Endothelial cell of umbilical vein (primary cell): ENCODE measurements at regions not wholly inside any gene's neighbourhood (a gene's known extent, or its start where the extent isn't known, plus 50 kb on each side); places are given as distances from the start of the nearest gene placed in this dataset.

Experiments used
- BruUV-seq: library from RNA; stranded (reverse); fragments of 400-500 nt; replicated peaks from 2 replicates; lab custom pipeline; 2021; lab: Mats Ljungman, UMichigan
- CTCF ChIA-PET: fragments of 300-600, 350-600 bp; sonication (Branson Sonifier 250); formaldehyde crosslinking; loops from one replicate; lab custom pipeline; 2021; ENCODE audit warnings: antibody characterized with exemption, inconsistent platforms; lab: Charles Lee
- POLR2A ChIA-PET: fragments of 300-600, 350-600 bp; sonication (Branson Sonifier 250); formaldehyde crosslinking; loops from one replicate; lab custom pipeline; 2021; ENCODE audit warnings: antibody characterized with exemption, inconsistent platforms; lab: Charles Lee
- DNase-seq: peaks from one replicate; pipeline ENCODE4 v3.0.0-alpha.2; 2011; ENCODE audit warnings: low read depth, low spot score
- FAIRE-seq: peaks from 2 replicates; lab custom pipeline; 2011; peaks lifted over from hg19 to GRCh38; lab: Jason Lieb, UNC
- H2AFZ ChIP-seq: 2 replicates; pipeline ENCODE4 v1.6.0; 2012; ENCODE audit warnings: low read depth, low read length, control low read depth, inconsistent platforms
- H3K27ac ChIP-seq: 2 replicates; pipeline ENCODE4 v1.5.1; 2011; ENCODE audit warnings: low read depth, mild to moderate bottlenecking, control low read depth, low read length, moderate library complexity; ENCODE audit not compliant: insufficient read depth
- H3K27me3 ChIP-seq, 2 experiments: 2 replicates each; pipeline versions ENCODE4 v1.6.0 to v1.6.1; 2011; ENCODE audit warnings: low read length in 2 of 2, mixed read lengths in 1 of 2; ENCODE audit not compliant: control insufficient read depth in 2 of 2, insufficient read depth in 2 of 2
- H3K36me3 ChIP-seq, 2 experiments: 2 replicates in 1 of 2; 3 replicates in 1 of 2; pipeline ENCODE4 v1.5.1; 2011; ENCODE audit warnings: low read length in 2 of 2, mild to moderate bottlenecking in 1 of 2, moderate library complexity in 1 of 2; ENCODE audit not compliant: control insufficient read depth in 2 of 2, insufficient read depth in 2 of 2; ENCODE audit errors: extremely low read depth in 1 of 2
- H3K4me1 ChIP-seq: 3 replicates; pipeline ENCODE4 v1.5.1; 2011; ENCODE audit warnings: mild to moderate bottlenecking, low read length; ENCODE audit not compliant: control insufficient read depth, insufficient read depth; ENCODE audit errors: extremely low read depth
- H3K4me2 ChIP-seq: 2 replicates; pipeline ENCODE4 v1.6.1; 2011; ENCODE audit warnings: low read length, control low read depth, mixed read lengths; ENCODE audit not compliant: insufficient read depth
- H3K4me3 ChIP-seq, 3 experiments: fragments of 200-600 bp in 1 of 3; sonication (generic), shearing (Covaris generic) in 1 of 3; replicated peaks in 1 of 3; 2 replicates each; pipeline ENCODE4 v1.5.1; 2011 to 2016; ENCODE audit warnings: control low read depth in 3 of 3, low read length in 3 of 3, mild to moderate bottlenecking in 2 of 3, inconsistent platforms in 1 of 3, low read depth in 1 of 3, moderate library complexity in 1 of 3; ENCODE audit not compliant: insufficient read depth in 1 of 3
- H3K79me2 ChIP-seq: 2 replicates; pipeline ENCODE4 v1.6.0; 2012; ENCODE audit warnings: low read length, inconsistent platforms; ENCODE audit not compliant: control insufficient read depth, insufficient read depth
- H3K9ac ChIP-seq: replicated peaks from 2 replicates; pipeline ENCODE3; 2011; ENCODE audit warnings: low read length, control low read depth; ENCODE audit not compliant: insufficient read depth; ENCODE audit errors: extremely low read depth
- H3K9me1 ChIP-seq: replicated peaks from 3 replicates; pipeline ENCODE4 v1.6.0; 2011; ENCODE audit warnings: mild to moderate bottlenecking, low read length; ENCODE audit not compliant: control insufficient read depth, insufficient read depth; ENCODE audit errors: extremely low read depth
- H3K9me3 ChIP-seq: replicated peaks from 2 replicates; pipeline ENCODE4 v1.5.1; 2012; ENCODE audit warnings: low read length, inconsistent platforms; ENCODE audit not compliant: control insufficient read depth, insufficient read depth
- H4K20me1 ChIP-seq: replicated peaks from 2 replicates; pipeline ENCODE3; 2011; ENCODE audit warnings: mild to moderate bottlenecking, low read length; ENCODE audit not compliant: control insufficient read depth, insufficient read depth; ENCODE audit errors: extremely low read depth
- EZH2 ChIP-seq: IDR thresholded peaks from 2 replicates; pipeline ENCODE4 v1.6.1; 2012; ENCODE audit warnings: borderline replicate concordance, low read depth, mild to moderate bottlenecking, moderate library complexity, low read length, inconsistent platforms; ENCODE audit not compliant: severe bottlenecking
- FOS ChIP-seq: IDR thresholded peaks from 2 replicates; pipeline ENCODE4 v1.6.1; 2011; ENCODE audit warnings: mild to moderate bottlenecking, low read length, moderate library complexity, borderline replicate concordance; ENCODE audit not compliant: insufficient read depth
- GATA2 ChIP-seq: IDR thresholded peaks from 2 replicates; pipeline ENCODE4 v1.7.0; 2011; ENCODE audit warnings: low read depth, mild to moderate bottlenecking, moderate library complexity, mixed read lengths, low read length; ENCODE audit not compliant: insufficient read length, insufficient read depth
- JUN ChIP-seq: IDR thresholded peaks from 2 replicates; pipeline ENCODE4 v1.6.1; 2011; ENCODE audit warnings: borderline replicate concordance, low read depth; ENCODE audit not compliant: insufficient read length, insufficient read depth
- MYC ChIP-seq: IDR thresholded peaks from one replicate; pipeline ENCODE4 v1.6.1; 2011; ENCODE audit warnings: mild to moderate bottlenecking, low read depth, low read length
- POLR2A ChIP-seq: IDR thresholded peaks from 2 replicates; pipeline ENCODE4 v1.6.1; 2012; ENCODE audit warnings: low read depth, mild to moderate bottlenecking, control low read depth, low read length
- POLR2AphosphoS5 ChIP-seq: IDR thresholded peaks from 2 replicates; pipeline ENCODE4 v1.6.1; 2012; ENCODE audit warnings: low read depth, mild to moderate bottlenecking, control low read depth, low read length, moderate library complexity; ENCODE audit not compliant: insufficient read depth
- dilution Hi-C: fragments of 300-500 bp; cut with MboI; formaldehyde crosslinking; loops from one replicate; pipeline ENCODE4 v1.15.0; 2019; ENCODE audit warnings: low sequenced_read_pairs; ENCODE audit not compliant: extremely low pct_ligation_motif_present
- intact Hi-C: fragments of 100-400 bp; cut with micrococcal nuclease; formaldehyde crosslinking; loops from one replicate; pipeline ENCODE4 v1.10.0; 2022
- TF ChIP-seq, protein P1 (sequence below): IDR thresholded peaks from 2 replicates; pipeline ENCODE4 v1.6.1; 2011; ENCODE audit not compliant: insufficient read depth, insufficient read length
- TF ChIP-seq, protein P2 (sequence below), 2 donors: IDR thresholded peaks; 1 replicate in 1 of 2; 2 replicates in 1 of 2; pipeline ENCODE4 v1.5.1; 2011; ENCODE audit warnings: low read length in 2 of 2, mild to moderate bottlenecking in 2 of 2, moderate library complexity in 2 of 2, control low read depth in 1 of 2, inconsistent platforms in 1 of 2, low read depth in 1 of 2; ENCODE audit not compliant: insufficient read depth in 1 of 2; ENCODE audit errors: extremely low read depth in 1 of 2

DNA sequence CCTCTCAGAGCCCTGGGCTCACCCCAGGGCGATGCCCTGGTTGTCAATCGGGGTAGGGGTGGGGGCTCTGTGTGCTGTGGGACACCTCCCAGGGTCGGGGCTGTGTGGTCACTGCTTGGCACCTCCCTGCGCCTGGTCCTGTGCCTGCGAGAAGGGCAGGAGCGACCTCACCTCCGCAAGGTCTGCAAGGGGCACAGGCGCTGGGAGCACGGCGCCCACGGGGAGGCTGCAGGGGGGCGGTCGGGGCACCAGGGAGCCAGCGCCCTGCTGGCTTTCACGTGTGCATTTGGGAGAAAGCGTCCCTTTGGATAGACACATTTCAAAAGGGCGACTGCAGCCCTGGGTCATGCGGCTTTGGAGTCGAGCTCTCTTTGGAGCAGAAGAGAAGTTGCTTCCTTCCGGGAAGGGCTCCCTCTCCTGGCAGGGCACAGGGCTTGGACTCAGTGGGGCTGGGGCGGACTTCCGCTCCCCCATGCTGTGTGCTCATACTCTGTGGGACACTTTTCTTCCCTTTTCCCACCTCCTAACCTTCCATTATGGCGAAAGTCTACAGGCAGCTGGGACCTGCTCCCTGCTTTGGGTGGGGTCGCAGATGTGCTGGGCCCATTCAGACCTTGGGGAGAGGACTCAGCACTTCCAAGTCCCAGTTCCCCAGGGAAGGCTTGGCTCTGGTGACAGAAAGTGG lies 52.9 kb upstream of the SLC28A3 start:
- H3K27ac ChIP-seq: no peak overlapping the region
- H3K79me2 ChIP-seq: no peaks in the 10 kb centered on the region
- no peak overlapping the region for H3K4me3 ChIP-seq
- H3K36me3 ChIP-seq: no peaks in the 10 kb centered on the region
- no peak overlapping the region for H2AFZ ChIP-seq
- intact Hi-C loops (no loop called here), dilution Hi-C loops (no loop called here)
- FAIRE-seq: no peak
- POLR2A ChIA-PET: no interaction called here
- no peaks in the 10 kb centered on the region for H3K9me3 ChIP-seq
- CTCF ChIA-PET: interaction anchor here (5.3 kb wide), 1 partner anchor 1218 kb away, joined by 199 read pairs; no protein-coding TSS in a partner anchor
- TF ChIP-seq EZH2 (no peak), GATA2 (no peak), JUN (no peak), MYC (no peak), FOS (no peak), POLR2A (no peak), POLR2AphosphoS5 (no peak)
- TF ChIP-seq, protein P1, sequence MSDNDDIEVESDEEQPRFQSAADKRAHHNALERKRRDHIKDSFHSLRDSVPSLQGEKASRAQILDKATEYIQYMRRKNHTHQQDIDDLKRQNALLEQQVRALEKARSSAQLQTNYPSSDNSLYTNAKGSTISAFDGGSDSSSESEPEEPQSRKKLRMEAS: no peak
- TF ChIP-seq, protein P2, sequence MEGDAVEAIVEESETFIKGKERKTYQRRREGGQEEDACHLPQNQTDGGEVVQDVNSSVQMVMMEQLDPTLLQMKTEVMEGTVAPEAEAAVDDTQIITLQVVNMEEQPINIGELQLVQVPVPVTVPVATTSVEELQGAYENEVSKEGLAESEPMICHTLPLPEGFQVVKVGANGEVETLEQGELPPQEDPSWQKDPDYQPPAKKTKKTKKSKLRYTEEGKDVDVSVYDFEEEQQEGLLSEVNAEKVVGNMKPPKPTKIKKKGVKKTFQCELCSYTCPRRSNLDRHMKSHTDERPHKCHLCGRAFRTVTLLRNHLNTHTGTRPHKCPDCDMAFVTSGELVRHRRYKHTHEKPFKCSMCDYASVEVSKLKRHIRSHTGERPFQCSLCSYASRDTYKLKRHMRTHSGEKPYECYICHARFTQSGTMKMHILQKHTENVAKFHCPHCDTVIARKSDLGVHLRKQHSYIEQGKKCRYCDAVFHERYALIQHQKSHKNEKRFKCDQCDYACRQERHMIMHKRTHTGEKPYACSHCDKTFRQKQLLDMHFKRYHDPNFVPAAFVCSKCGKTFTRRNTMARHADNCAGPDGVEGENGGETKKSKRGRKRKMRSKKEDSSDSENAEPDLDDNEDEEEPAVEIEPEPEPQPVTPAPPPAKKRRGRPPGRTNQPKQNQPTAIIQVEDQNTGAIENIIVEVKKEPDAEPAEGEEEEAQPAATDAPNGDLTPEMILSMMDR (IDR thresholded peaks at IDR 0.05; ENCODE audit: extremely low read depth in 1 of 2, insufficient read depth in 1 of 2, low read depth in 1 of 2, low read length in 2 of 2): no peak
- peaks cover 8% of the 10 kb centered on the region for H3K4me1 ChIP-seq
- no peak overlapping the region for H3K9ac ChIP-seq
- BruUV-seq: no TSS peak
- H3K9me1 ChIP-seq: no peaks in the 10 kb centered on the region
- no peaks in the 10 kb centered on the region for H4K20me1 ChIP-seq
- no peaks in the 10 kb centered on the region for H3K27me3 ChIP-seq
- DNase-seq: no peak
- no peak overlapping the region for H3K4me2 ChIP-seq
